Trophoblast cell (in vitro differentiated cells and primary cell): ENCODE measurements at regions not wholly inside any gene's neighbourhood (a gene's known extent, or its start where the extent isn't known, plus 50 kb on each side); places are given as distances from the start of the nearest gene placed in this dataset.

ENCODE experiments used
- DNase-seq, 2 donors: peaks; one replicate each; pipeline ENCODE4 v3.0.0-alpha.2; 2016
- H2AFZ ChIP-seq: 2 replicates; pipeline ENCODE4 v1.6.1; 2013; ENCODE audit warnings: low read length, moderate library complexity, mild to moderate bottlenecking; ENCODE audit not compliant: insufficient read depth, poor library complexity
- H2AK5ac ChIP-seq: 2 replicates; pipeline ENCODE4 v1.6.1; 2013; ENCODE audit warnings: mild to moderate bottlenecking, low read length
- H2BK120ac ChIP-seq: 2 replicates; pipeline ENCODE4 v1.6.1; 2013; ENCODE audit warnings: low read length, mild to moderate bottlenecking, moderate library complexity; ENCODE audit not compliant: insufficient read depth, poor library complexity
- H2BK12ac ChIP-seq: 2 replicates; pipeline ENCODE4 v1.6.1; 2013; ENCODE audit warnings: mild to moderate bottlenecking, low read length, moderate library complexity
- H2BK5ac ChIP-seq: 2 replicates; pipeline ENCODE4 v1.6.1; 2013; ENCODE audit warnings: low read length, low read depth, moderate library complexity, mild to moderate bottlenecking; ENCODE audit not compliant: poor library complexity
- H3K14ac ChIP-seq: 2 replicates; pipeline ENCODE4 v1.6.1; 2013; ENCODE audit warnings: mild to moderate bottlenecking, low read length
- H3K18ac ChIP-seq: 2 replicates; pipeline ENCODE4 v1.6.1; 2013; ENCODE audit warnings: mild to moderate bottlenecking, low read length
- H3K23ac ChIP-seq: 2 replicates; pipeline ENCODE4 v1.6.1; 2013; ENCODE audit warnings: low read length
- H3K27ac ChIP-seq: 2 replicates; pipeline ENCODE4 v1.5.1; 2013; ENCODE audit warnings: low read depth, mild to moderate bottlenecking, inconsistent platforms, low read length, moderate library complexity
- H3K27me3 ChIP-seq: 2 replicates; pipeline ENCODE4 v1.6.1; 2013; ENCODE audit warnings: inconsistent platforms, mild to moderate bottlenecking, low read length, moderate library complexity; ENCODE audit not compliant: insufficient read depth
- H3K36me3 ChIP-seq, 2 experiments: 1 replicate in 1 of 2; 2 replicates in 1 of 2; pipeline ENCODE4 v1.6.1; 2013; ENCODE audit warnings: low read length in 2 of 2, mild to moderate bottlenecking in 2 of 2, moderate library complexity in 1 of 2; ENCODE audit not compliant: insufficient read depth in 2 of 2, control insufficient read depth in 1 of 2
- H3K4ac ChIP-seq: 2 replicates; pipeline ENCODE4 v1.6.1; 2013; ENCODE audit warnings: low read depth, mild to moderate bottlenecking, low read length, moderate library complexity
- H3K4me1 ChIP-seq, 2 experiments: 1 replicate in 1 of 2; 2 replicates in 1 of 2; pipeline ENCODE4 v1.6.1; 2013; ENCODE audit warnings: low read length in 2 of 2, mild to moderate bottlenecking in 2 of 2, moderate library complexity in 1 of 2; ENCODE audit not compliant: insufficient read depth in 2 of 2, control insufficient read depth in 1 of 2
- H3K4me2 ChIP-seq: 2 replicates; pipeline ENCODE4 v1.6.1; 2013; ENCODE audit warnings: inconsistent platforms, mild to moderate bottlenecking, low read length, moderate library complexity
- H3K4me3 ChIP-seq: 2 replicates; pipeline ENCODE4 v1.5.1; 2013; ENCODE audit warnings: mild to moderate bottlenecking, low read depth, low read length, inconsistent platforms
- H3K79me1 ChIP-seq: one replicate; pipeline ENCODE4 v1.6.1; 2013; ENCODE audit warnings: low read length
- H3K79me2 ChIP-seq: 2 replicates; pipeline ENCODE4 v1.6.1; 2013; ENCODE audit warnings: low read length, mild to moderate bottlenecking; ENCODE audit not compliant: control insufficient read depth, insufficient read depth, poor library complexity
- H3K9ac ChIP-seq: 2 replicates; pipeline ENCODE4 v1.6.1; 2013; ENCODE audit warnings: mild to moderate bottlenecking, low read length
- H3K9me3 ChIP-seq: 2 replicates; pipeline ENCODE4 v1.6.1; 2013; ENCODE audit warnings: low read depth, mild to moderate bottlenecking, control low read depth, inconsistent platforms, low read length; ENCODE audit not compliant: insufficient read depth
- H4K12ac ChIP-seq: 2 replicates; pipeline ENCODE4 v1.6.1; 2013; ENCODE audit warnings: low read depth, mild to moderate bottlenecking, low read length, moderate library complexity
- H4K8ac ChIP-seq: 2 replicates; pipeline ENCODE4 v1.6.1; 2013; ENCODE audit warnings: low read depth, mild to moderate bottlenecking, low read length, moderate library complexity
- H4K91ac ChIP-seq: one replicate; pipeline ENCODE4 v1.6.1; 2013; ENCODE audit warnings: low read depth, mild to moderate bottlenecking, low read length, moderate library complexity
- WGBS: extraction: QIAGEN DNeasy Blood & Tissue Kit; methylation state at CpG from one replicate; pipeline ENCODE4 v1.1.7; 2013; ENCODE audit warnings: missing lambda C conversion rate; ENCODE audit not compliant: insufficient read length, insufficient coverage; ENCODE audit errors: extremely low coverage; 5-methylcytosine and 5-hydroxymethylcytosine counted together

GRCh38 chrX:79078114-79078513, 66.4 kb upstream of the GPR174 start:
- Histone ChIP-seq H3K18ac (no peak overlapping the region), H2AK5ac (no peak overlapping the region), H4K12ac (no peak overlapping the region), H3K79me2 (no peaks in the 10 kb centered on the region), H3K27ac (no peak overlapping the region), H2BK12ac (no peak overlapping the region), H3K36me3 (no peaks in the 10 kb centered on the region), H3K4me1 (no peaks in the 10 kb centered on the region), H3K79me1 (no peaks in the 10 kb centered on the region), H2BK5ac (no peak overlapping the region), H3K14ac (no peak overlapping the region), H4K91ac (no peak overlapping the region), H2BK120ac (no peak overlapping the region), H3K4me2 (no peak overlapping the region), H4K8ac (no peak overlapping the region), H3K23ac (no peak overlapping the region), H3K4me3 (no peak overlapping the region), H3K27me3 (no peaks in the 10 kb centered on the region), H2AFZ (no peak overlapping the region), H3K9me3 (no peaks in the 10 kb centered on the region), H3K9ac (no peak overlapping the region), H3K4ac (no peak overlapping the region)
- DNase-seq = peak; percentile 13 to 37
- no CpG with 5 or more reads among the region's 6 CpGs for WGBS

GRCh38 chrX:79079477-79079876, 65.0 kb upstream of the GPR174 start:
- H3K79me1 ChIP-seq = no peaks in the 10 kb centered on the region
- no peak overlapping the region for H2BK5ac ChIP-seq
- WGBS = no CpG with 5 or more reads among the region's 1 CpG
- no peaks in the 10 kb centered on the region for H3K4me1 ChIP-seq
- no peak overlapping the region for H3K27ac ChIP-seq
- no peaks in the 10 kb centered on the region for H3K9me3 ChIP-seq
- no peaks in the 10 kb centered on the region for H3K36me3 ChIP-seq
- no peak overlapping the region for H2AFZ ChIP-seq
- H3K79me2 ChIP-seq = no peaks in the 10 kb centered on the region
- no peak overlapping the region for H2BK12ac ChIP-seq
- no peak overlapping the region for H4K8ac ChIP-seq
- no peak overlapping the region for H3K23ac ChIP-seq
- no peak overlapping the region for H2AK5ac ChIP-seq
- no peak overlapping the region for H3K4ac ChIP-seq
- H3K18ac ChIP-seq = no peak overlapping the region
- no peak overlapping the region for H4K91ac ChIP-seq
- no peak overlapping the region for H4K12ac ChIP-seq
- no peaks in the 10 kb centered on the region for H3K27me3 ChIP-seq
- H3K4me3 ChIP-seq = no peak overlapping the region
- no peak overlapping the region for H2BK120ac ChIP-seq
- H3K9ac ChIP-seq = no peak overlapping the region
- H3K14ac ChIP-seq = no peak overlapping the region
- DNase-seq = no peak
- H3K4me2 ChIP-seq = no peak overlapping the region

GRCh38 chrX:79080141-79080540, 64.3 kb upstream of the GPR174 start:
- H3K4ac ChIP-seq = no peak overlapping the region
- DNase-seq = no peak
- no CpG with 5 or more reads among the region's 2 CpGs for WGBS

GRCh38 chrX:79081895-79082512, 62.5 kb upstream of the GPR174 start:
- Histone ChIP-seq H3K4me3 (no peak overlapping the region), H3K4me1 (no peaks in the 10 kb centered on the region), H3K4ac (no peak overlapping the region), H2BK120ac (no peak overlapping the region), H3K79me2 (no peaks in the 10 kb centered on the region), H3K36me3 (no peaks in the 10 kb centered on the region), H3K9ac (no peak overlapping the region), H3K4me2 (no peak overlapping the region), H3K9me3 (no peaks in the 10 kb centered on the region), H3K23ac (no peak overlapping the region), H3K14ac (no peak overlapping the region), H4K91ac (no peak overlapping the region), H3K79me1 (no peaks in the 10 kb centered on the region), H3K18ac (no peak overlapping the region), H2AFZ (no peak overlapping the region), H3K27me3 (no peaks in the 10 kb centered on the region), H4K12ac (no peak overlapping the region), H3K27ac (no peak overlapping the region), H2AK5ac (no peak overlapping the region), H2BK12ac (no peak overlapping the region), H4K8ac (no peak overlapping the region), H2BK5ac (no peak overlapping the region)
- WGBS = no CpG with 5 or more reads among the region's 6 CpGs
- peak in 1 of 2 donors; percentile 51 for DNase-seq

More at GRCh38 chrX:79080141-79080540, 64.3 kb upstream of the GPR174 start:
- H3K27ac ChIP-seq = no peak overlapping the region
- no peak overlapping the region for H4K91ac ChIP-seq
- no peak overlapping the region for H3K4me2 ChIP-seq
- no peak overlapping the region for H3K9ac ChIP-seq
- no peak overlapping the region for H3K4me3 ChIP-seq
- no peaks in the 10 kb centered on the region for H3K79me2 ChIP-seq
- H4K12ac ChIP-seq = no peak overlapping the region
- H2AFZ ChIP-seq = no peak overlapping the region
- no peak overlapping the region for H3K14ac ChIP-seq
- H3K18ac ChIP-seq = no peak overlapping the region
- H3K23ac ChIP-seq = no peak overlapping the region
- H2BK5ac ChIP-seq = no peak overlapping the region
- H3K9me3 ChIP-seq = no peaks in the 10 kb centered on the region
- no peaks in the 10 kb centered on the region for H3K36me3 ChIP-seq
- H3K4me1 ChIP-seq = no peaks in the 10 kb centered on the region
- H2AK5ac ChIP-seq = no peak overlapping the region
- no peaks in the 10 kb centered on the region for H3K79me1 ChIP-seq
- no peak overlapping the region for H4K8ac ChIP-seq
- H3K27me3 ChIP-seq = no peaks in the 10 kb centered on the region
- H2BK12ac ChIP-seq = no peak overlapping the region
- H2BK120ac ChIP-seq = no peak overlapping the region
